Lower leg skin (tissue), 3 donors: ENCODE measurements at regions not wholly inside any gene's neighbourhood (a gene's known extent, or its start where the extent isn't known, plus 50 kb on each side); places are given as distances from the start of the nearest gene placed in this dataset.

Experiments used
- CTCF ChIP-seq, 3 donors: fragments of 450-650 bp; IDR thresholded peaks; one replicate each; pipeline ENCODE4 v1.5.1; 2016; ENCODE audit warnings: antibody characterized with exemption in 3 of 3, mild to moderate bottlenecking in 3 of 3, moderate library complexity in 2 of 3
- POLR2A ChIP-seq, 2 donors: fragments of 450-650 bp; IDR thresholded peaks; one replicate each; pipeline ENCODE4 v1.6.1; 2016 to 2017; ENCODE audit warnings: antibody characterized with exemption in 2 of 2, mild to moderate bottlenecking in 1 of 2, moderate library complexity in 1 of 2

GRCh38 chr7:33760834-33761233, 144.5 kb upstream of the BMPER start:
- no peak for TF ChIP-seq CTCF (IDR thresholded peaks at IDR 0.05)
- no peak for TF ChIP-seq POLR2A (IDR thresholded peaks at IDR 0.05)
